ENCODE measurements at regions not wholly inside any gene's neighbourhood (a gene's known extent, or its start where the extent isn't known, plus 50 kb on each side); places are given as distances from the start of the nearest gene placed in this dataset.

DNA sequence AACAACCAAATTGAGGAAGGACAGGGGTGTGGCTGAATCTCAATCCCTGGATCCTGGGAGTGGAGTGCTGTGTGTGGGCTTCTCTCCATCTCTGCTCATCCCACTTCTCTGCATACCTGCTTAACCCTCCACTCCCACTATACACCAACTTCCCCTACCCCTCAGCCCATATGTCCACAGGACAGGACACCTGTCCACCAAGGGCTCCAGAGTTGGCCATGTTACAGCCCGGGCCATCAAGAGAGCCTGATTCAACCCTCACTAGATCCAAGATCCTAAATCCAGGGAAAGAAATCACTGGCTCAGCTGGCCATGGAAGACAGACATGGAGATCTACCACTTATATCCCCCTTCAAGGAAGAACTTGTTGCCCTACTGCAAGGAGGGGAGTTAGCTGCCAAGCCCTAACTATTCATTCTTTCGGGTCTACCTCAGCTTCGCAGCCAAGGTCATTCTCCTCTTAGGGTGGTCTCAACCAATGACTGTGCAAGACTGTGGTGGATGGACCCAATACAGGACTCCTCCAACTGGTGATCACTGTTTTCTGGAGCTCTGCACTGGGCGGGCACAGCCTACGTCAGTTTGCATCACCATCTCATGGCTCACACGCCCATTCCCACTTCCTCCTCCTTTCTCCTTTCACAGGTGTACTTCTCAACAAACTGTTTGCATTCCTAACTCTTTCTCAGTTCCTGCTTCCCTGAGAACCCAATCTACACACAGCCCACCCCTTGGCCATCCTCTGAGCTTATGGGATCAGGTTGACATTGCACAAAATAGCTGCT lies 53.7 kb upstream of the ZBTB43 start:
- Histone ChIP-seq H3K4me2 (ENCODE audit: low read length) (no peak overlapping the region), H3K9ac (ENCODE audit: low read length) (no peak overlapping the region), H3K9me2 (ENCODE audit: insufficient read depth) (no peaks in the 10 kb centered on the region), H4K20me1 (ENCODE audit: insufficient read depth) (no peaks in the 10 kb centered on the region), H3K79me2 (ENCODE audit: insufficient read depth, low read length) (no peaks in the 10 kb centered on the region), H3K4me1 (ENCODE audit: control insufficient read depth in 1 of 2, insufficient read depth in 2 of 2, low read length in 2 of 2) (no peaks in the 10 kb centered on the region), H3K9me3 (ENCODE audit: control insufficient read depth in 1 of 2, insufficient read depth in 1 of 2, low read depth in 1 of 2, low read length in 2 of 2) (no peaks in the 10 kb centered on the region), H3K27me3 (ENCODE audit: insufficient read depth, low read length) (no peaks in the 10 kb centered on the region; the same call in 1 of the 2 replicates), H3K36me3 (ENCODE audit: control insufficient read depth in 1 of 2, insufficient read depth in 2 of 2, low read length in 2 of 2) (no peaks in the 10 kb centered on the region), H3K27ac (ENCODE audit: low read depth, low read length) (no peak overlapping the region), H2AFZ (ENCODE audit: low read depth, low read length, poor library complexity, severe bottlenecking) (no peak overlapping the region), H3K4me3 (replicated peaks in 1 of 2; ENCODE audit: low read depth in 1 of 2, low read length in 2 of 2) (no peak overlapping the region)
- POLR2A ChIA-PET = no interaction called here
- RAD21 ChIA-PET (ENCODE audit: low non-redundant PET in 1 of 2, low total read pairs in 2 of 2, uncharacterized antibody in 2 of 2, unreplicated experiment in 2 of 2) = no interaction called here
- no peak for TF ChIP-seq TCF7L2 (IDR thresholded peaks at IDR 0.05; ENCODE audit: borderline replicate concordance, extremely low read depth, insufficient read depth, insufficient read length)
- TF ChIP-seq EGR1 (IDR thresholded peaks at IDR 0.05; ENCODE audit: low read depth) = no peak
- no peak for TF ChIP-seq POLR2A (IDR thresholded peaks at IDR 0.05; ENCODE audit: borderline replicate concordance, extremely low read depth, insufficient read depth, insufficient read length)
- no peak for TF ChIP-seq EZH2 (IDR thresholded peaks at IDR 0.05)
- no peak for TF ChIP-seq FOSL1 (IDR thresholded peaks at IDR 0.05; ENCODE audit: low read depth)
- TF ChIP-seq EZH2phosphoT487 (IDR thresholded peaks at IDR 0.05; ENCODE audit: borderline replicate concordance) = no peak
- TF ChIP-seq SRF (IDR thresholded peaks at IDR 0.05; ENCODE audit: low read depth) = no peak
- TF ChIP-seq SIN3A (IDR thresholded peaks at IDR 0.05; ENCODE audit: low read depth) = no peak
- no peak for TF ChIP-seq CBX3 (IDR thresholded peaks at IDR 0.05; ENCODE audit: low read depth)
- TF ChIP-seq POLR2AphosphoS5 (IDR thresholded peaks at IDR 0.05; ENCODE audit: low read depth, low read length) = no peak
- TF ChIP-seq, protein P1, sequence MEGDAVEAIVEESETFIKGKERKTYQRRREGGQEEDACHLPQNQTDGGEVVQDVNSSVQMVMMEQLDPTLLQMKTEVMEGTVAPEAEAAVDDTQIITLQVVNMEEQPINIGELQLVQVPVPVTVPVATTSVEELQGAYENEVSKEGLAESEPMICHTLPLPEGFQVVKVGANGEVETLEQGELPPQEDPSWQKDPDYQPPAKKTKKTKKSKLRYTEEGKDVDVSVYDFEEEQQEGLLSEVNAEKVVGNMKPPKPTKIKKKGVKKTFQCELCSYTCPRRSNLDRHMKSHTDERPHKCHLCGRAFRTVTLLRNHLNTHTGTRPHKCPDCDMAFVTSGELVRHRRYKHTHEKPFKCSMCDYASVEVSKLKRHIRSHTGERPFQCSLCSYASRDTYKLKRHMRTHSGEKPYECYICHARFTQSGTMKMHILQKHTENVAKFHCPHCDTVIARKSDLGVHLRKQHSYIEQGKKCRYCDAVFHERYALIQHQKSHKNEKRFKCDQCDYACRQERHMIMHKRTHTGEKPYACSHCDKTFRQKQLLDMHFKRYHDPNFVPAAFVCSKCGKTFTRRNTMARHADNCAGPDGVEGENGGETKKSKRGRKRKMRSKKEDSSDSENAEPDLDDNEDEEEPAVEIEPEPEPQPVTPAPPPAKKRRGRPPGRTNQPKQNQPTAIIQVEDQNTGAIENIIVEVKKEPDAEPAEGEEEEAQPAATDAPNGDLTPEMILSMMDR (IDR thresholded peaks at IDR 0.05 in 2 of 3, conservative IDR thresholded peaks at IDR 0.05 in 1 of 3; ENCODE audit: borderline replicate concordance in 1 of 3, insufficient read depth in 1 of 3, low read depth in 2 of 3, low read length in 2 of 3) = no peak
- no peak for TF ChIP-seq CEBPB (IDR thresholded peaks at IDR 0.05; ENCODE audit: low read depth)
- TF ChIP-seq, protein P2, sequence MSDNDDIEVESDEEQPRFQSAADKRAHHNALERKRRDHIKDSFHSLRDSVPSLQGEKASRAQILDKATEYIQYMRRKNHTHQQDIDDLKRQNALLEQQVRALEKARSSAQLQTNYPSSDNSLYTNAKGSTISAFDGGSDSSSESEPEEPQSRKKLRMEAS (IDR thresholded peaks at IDR 0.05) = no peak
- no peak for TF ChIP-seq ELF1 (IDR thresholded peaks at IDR 0.05; ENCODE audit: borderline replicate concordance, low read depth)
- TF ChIP-seq RAD21 (IDR thresholded peaks at IDR 0.05; ENCODE audit: low read depth) = no peak
- TF ChIP-seq ZFX (IDR thresholded peaks at IDR 0.05) = no peak
- TF ChIP-seq REST (IDR thresholded peaks at IDR 0.05; ENCODE audit: low read depth) = no peak
- TF ChIP-seq JUND (IDR thresholded peaks at IDR 0.05) = no peak
- no TSS peak for BruUV-seq (replicated peaks)
- intact Hi-C loops (cut with micrococcal nuclease) = no loop called here
- CTCF ChIA-PET = no interaction called here
- no peak for ATAC-seq
- no peak for DNase-seq (ENCODE audit: low read depth, low spot score)

Data from HCT116 (cell line).